Psoas muscle (tissue), 7 donors: ENCODE measurements at regions not wholly inside any gene's neighbourhood (a gene's known extent, or its start where the extent isn't known, plus 50 kb on each side); places are given as distances from the start of the nearest gene placed in this dataset.

Source experiments
- ATAC-seq, 4 donors: fragments of 200-7000 bp; cut with Tn5 transposase; one replicate each; pipeline ENCODE4 v1.9.1; 2020; ENCODE audit warnings: moderate library complexity in 3 of 4, mild to moderate bottlenecking in 2 of 4
- DNase-seq, 2 donors: peaks; one replicate each; pipeline ENCODE4 v3.0.0-alpha.2; 2020
- H3K27ac ChIP-seq: fragments of 200-600 bp; one replicate; pipeline ENCODE4 v1.8.0; 2022
- H3K27me3 ChIP-seq, 3 donors: fragments of 200-600 bp in 1 of 3; one replicate each; pipeline versions ENCODE4 v1.6.1 to v1.8.0; 2013 to 2022; ENCODE audit warnings: low read length in 2 of 3, mild to moderate bottlenecking in 2 of 3, moderate library complexity in 1 of 3; ENCODE audit not compliant: insufficient read depth in 3 of 3
- H3K36me3 ChIP-seq, 2 donors: fragments of 200-600 bp in 1 of 2; one replicate each; pipeline versions ENCODE4 v1.6.1 to v1.8.0; 2013 to 2022; ENCODE audit warnings: low read depth in 1 of 2, mild to moderate bottlenecking in 1 of 2, moderate library complexity in 1 of 2; ENCODE audit not compliant: insufficient read depth in 1 of 2
- H3K4me1 ChIP-seq: fragments of 200-600 bp; one replicate; pipeline ENCODE4 v1.8.0; 2022
- H3K4me3 ChIP-seq: fragments of 200-600 bp; one replicate; pipeline ENCODE4 v1.8.0; 2022; ENCODE audit warnings: mild to moderate bottlenecking
- H3K9me3 ChIP-seq: fragments of 200-600 bp; one replicate; pipeline ENCODE4 v1.8.0; 2022
- WGBS, 3 donors: extraction: QIAGEN DNeasy Blood & Tissue Kit; methylation state at CpG; one replicate each; pipeline versions ENCODE4 v1.1.6 to v1.1.7; 2013; 5-methylcytosine and 5-hydroxymethylcytosine counted together
- intact Hi-C, 2 donors: fragments of 100-400 bp; cut with DNase I; formaldehyde crosslinking; loops; one replicate each; pipeline versions ENCODE4 v1.11.0 to v1.14.2; 2022
- TF ChIP-seq, protein P1 (sequence below): fragments of 200-600 bp; IDR thresholded peaks from one replicate; pipeline ENCODE4 v1.8.0; 2022; ENCODE audit warnings: antibody characterized with exemption
- donor health status: healthy with polysubstance abuse.
- donor health status: DM: no; HTN: no; CAD: no; lungs with moderate emphysema.
- donor health status: Bipolar disorder and iron deficiency.
- donor health status: healthy.
- donor health status: DM: yes; HTN: yes; CAD: no.
- donor health status: DM: no; HTN: no; CAD: no.
- donor health status: DM: yes; HTN: yes; CAD: no.

DNA sequence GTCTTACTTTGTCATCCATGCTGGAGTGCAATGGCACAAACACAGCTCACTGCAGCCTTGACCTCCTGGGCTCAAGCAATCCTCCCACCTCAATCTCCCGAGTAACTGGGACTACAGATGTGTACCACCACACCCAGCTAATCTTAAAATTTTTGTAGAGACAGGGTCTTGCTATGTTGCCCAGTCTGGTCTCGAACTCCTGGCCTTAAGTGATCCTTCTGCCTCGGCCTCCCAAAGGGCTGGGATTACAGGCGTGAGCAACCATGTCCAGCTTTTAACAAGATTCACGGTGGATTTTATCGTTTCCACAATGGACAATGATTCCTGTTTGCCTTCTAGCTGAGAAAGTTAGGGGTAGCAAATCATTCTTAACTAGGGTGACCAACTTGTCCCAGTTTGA is 165.9 kb downstream of the ZNF608 start:
- TF ChIP-seq, protein P1, sequence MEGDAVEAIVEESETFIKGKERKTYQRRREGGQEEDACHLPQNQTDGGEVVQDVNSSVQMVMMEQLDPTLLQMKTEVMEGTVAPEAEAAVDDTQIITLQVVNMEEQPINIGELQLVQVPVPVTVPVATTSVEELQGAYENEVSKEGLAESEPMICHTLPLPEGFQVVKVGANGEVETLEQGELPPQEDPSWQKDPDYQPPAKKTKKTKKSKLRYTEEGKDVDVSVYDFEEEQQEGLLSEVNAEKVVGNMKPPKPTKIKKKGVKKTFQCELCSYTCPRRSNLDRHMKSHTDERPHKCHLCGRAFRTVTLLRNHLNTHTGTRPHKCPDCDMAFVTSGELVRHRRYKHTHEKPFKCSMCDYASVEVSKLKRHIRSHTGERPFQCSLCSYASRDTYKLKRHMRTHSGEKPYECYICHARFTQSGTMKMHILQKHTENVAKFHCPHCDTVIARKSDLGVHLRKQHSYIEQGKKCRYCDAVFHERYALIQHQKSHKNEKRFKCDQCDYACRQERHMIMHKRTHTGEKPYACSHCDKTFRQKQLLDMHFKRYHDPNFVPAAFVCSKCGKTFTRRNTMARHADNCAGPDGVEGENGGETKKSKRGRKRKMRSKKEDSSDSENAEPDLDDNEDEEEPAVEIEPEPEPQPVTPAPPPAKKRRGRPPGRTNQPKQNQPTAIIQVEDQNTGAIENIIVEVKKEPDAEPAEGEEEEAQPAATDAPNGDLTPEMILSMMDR: no peak
- WGBS, 3 donors: 74 to 80% (median 79%) methylated on average over 6 of the region's 6 CpGs
- ATAC-seq (no peak), DNase-seq (no peak)
- H3K4me1 ChIP-seq: no peaks in the 10 kb centered on the region
- H3K27ac ChIP-seq: no peak overlapping the region
- intact Hi-C loops: no loop called here
- H3K9me3 ChIP-seq: no peaks in the 10 kb centered on the region
- no peaks in the 10 kb centered on the region for H3K36me3 ChIP-seq
- H3K27me3 ChIP-seq: no peaks in the 10 kb centered on the region
- no peak overlapping the region for H3K4me3 ChIP-seq

DNA sequence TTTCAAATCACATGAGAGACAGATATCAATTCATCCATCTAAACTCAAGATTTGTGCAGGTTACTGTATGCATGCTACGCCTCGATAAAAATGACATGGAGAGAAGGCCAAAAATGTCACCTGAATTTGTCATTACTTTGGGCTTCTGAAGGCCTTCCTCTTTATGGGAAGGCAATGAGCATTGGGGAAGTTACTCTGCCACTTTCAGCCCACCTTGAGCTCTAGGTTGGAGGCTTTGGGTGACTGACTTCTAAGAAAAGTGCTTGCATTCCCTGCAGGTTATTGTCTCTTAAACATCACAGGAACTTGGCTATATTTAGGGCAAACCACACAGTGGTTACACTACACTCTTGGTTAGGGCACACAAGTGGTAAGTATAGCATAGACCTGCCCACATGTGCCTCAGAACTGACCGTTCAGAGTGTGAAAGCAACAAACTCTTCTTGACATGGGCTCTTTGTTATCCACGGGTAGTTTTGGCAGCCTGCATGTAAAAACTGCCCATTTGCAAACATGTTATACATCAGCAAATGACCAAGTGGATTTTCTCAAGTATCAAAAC is 169.5 kb downstream of the ZNF608 start:
- no peak overlapping the region for H3K4me3 ChIP-seq
- no peaks in the 10 kb centered on the region for H3K27me3 ChIP-seq
- no peaks in the 10 kb centered on the region for H3K36me3 ChIP-seq
- no peaks in the 10 kb centered on the region for H3K9me3 ChIP-seq
- ATAC-seq (no peak), DNase-seq (no peak)
- WGBS, 3 donors: 68 to 83% (median 69%) methylated on average over 4 of the region's 4 CpGs
- TF ChIP-seq, protein P1: no peak
- H3K4me1 ChIP-seq: no peaks in the 10 kb centered on the region
- no peak overlapping the region for H3K27ac ChIP-seq
- intact Hi-C loops: no loop called here

DNA sequence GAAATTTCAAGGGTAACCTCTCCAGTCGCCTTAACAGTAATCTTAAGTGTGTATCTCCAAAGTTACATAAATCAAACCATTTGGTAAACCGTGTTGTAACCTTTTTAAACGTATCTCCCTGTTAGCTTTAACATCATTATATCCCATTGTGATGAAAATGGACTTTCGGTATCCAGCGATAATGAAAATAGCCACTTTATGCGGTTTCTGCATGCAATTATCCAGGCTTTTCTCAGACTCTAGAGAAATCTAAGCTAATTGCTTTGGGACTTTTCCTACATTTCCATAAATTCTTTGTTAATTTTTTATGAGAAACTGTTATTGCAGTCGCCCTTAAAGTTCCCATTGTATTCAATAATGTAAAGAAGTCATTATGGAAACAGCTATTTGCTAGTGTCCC is 170.7 kb downstream of the ZNF608 start:
- TF ChIP-seq, protein P1: no peak
- H3K27me3 ChIP-seq: no peaks in the 10 kb centered on the region
- no peak for ATAC-seq
- DNase-seq: no peak
- intact Hi-C loops: no loop called here
- H3K4me3 ChIP-seq: no peak overlapping the region
- H3K4me1 ChIP-seq: no peaks in the 10 kb centered on the region
- H3K36me3 ChIP-seq: no peaks in the 10 kb centered on the region
- H3K9me3 ChIP-seq: no peaks in the 10 kb centered on the region
- 94 to 95% (median 95%) methylated on average over 7 of the region's 7 CpGs for WGBS, 3 donors
- no peak overlapping the region for H3K27ac ChIP-seq

DNA sequence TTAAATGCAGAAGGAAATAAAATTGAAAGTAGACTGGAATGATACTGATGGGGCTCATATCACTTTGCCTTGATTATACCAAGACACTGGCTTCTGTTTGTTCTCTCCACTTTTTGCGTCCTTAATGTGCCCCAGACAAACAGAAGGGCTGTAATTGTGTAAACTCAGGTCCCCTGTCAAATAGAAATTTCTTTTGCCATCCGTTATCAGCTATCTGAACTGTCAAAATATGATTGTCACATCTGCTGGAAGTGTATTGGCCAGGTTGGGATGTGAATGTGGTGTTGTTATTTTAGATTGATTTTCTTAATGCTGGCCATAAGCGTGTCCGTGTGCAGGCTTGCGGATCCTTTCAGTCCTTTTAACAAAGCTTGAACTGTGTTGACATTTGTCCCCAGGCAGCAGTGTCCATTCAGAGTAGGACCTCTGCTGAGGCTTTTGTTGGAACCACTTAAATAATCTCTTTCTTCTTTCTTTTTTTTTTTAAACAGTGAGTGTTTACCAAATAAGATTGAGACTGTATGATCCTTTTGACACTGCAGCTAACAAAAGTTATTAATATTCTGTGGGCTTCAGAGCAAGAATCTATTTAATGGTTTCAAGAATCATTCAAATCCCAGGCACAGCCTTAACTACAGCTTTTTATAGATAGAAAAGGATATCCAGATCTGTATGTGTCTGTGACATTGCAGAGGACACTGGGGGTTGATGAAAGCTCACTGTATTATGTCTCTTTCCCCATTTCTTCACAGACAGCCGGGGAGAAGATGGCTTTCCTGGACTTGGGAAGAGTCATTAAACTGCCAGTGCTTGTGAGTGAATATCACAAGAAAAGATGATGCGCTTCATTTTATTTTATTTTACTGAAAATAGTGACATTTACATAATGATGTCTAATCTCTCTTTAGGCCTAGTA is 171.7 kb downstream of the ZNF608 start:
- Histone ChIP-seq H3K27me3 (no peaks in the 10 kb centered on the region), H3K27ac (no peak overlapping the region), H3K4me3 (no peak overlapping the region), H3K36me3 (no peaks in the 10 kb centered on the region), H3K9me3 (no peaks in the 10 kb centered on the region), H3K4me1 (no peaks in the 10 kb centered on the region)
- intact Hi-C loops: no loop called here
- WGBS, 3 donors: 93 to 94% (median 93%) methylated on average over 7 of the region's 7 CpGs
- ATAC-seq: no peak
- no peak for DNase-seq
- TF ChIP-seq, protein P1: no peak
